ENCODE measurements at regions not wholly inside any gene's neighbourhood (a gene's known extent, or its start where the extent isn't known, plus 50 kb on each side); places are given as distances from the start of the nearest gene placed in this dataset.
"Not testable (repeated sequence)": the region's sequence is repeated elsewhere in the genome, so short reads cannot be mapped to it uniquely, and the experiment has no call there.

GRCh38 chr20:48503166-48503815, 324.5 kb downstream of the PREX1 start:
- ChIA-PET POLR2A (interaction anchor here (0.7 kb wide), 1 partner anchor 831 kb away, joined by 3 read pairs; no protein-coding TSS in a partner anchor), CTCF (interaction anchor here (2.8 kb wide), 1 partner anchor 117 kb away, joined by 9 read pairs; no protein-coding TSS in a partner anchor)
- DNase-seq (ENCODE audit: extremely low spot score) = no peak
- TF ChIP-seq FOXK2 (IDR thresholded peaks at IDR 0.05) = no peak
- no peak for TF ChIP-seq FOXM1 (IDR thresholded peaks at IDR 0.05; ENCODE audit: borderline replicate concordance)

DNA sequence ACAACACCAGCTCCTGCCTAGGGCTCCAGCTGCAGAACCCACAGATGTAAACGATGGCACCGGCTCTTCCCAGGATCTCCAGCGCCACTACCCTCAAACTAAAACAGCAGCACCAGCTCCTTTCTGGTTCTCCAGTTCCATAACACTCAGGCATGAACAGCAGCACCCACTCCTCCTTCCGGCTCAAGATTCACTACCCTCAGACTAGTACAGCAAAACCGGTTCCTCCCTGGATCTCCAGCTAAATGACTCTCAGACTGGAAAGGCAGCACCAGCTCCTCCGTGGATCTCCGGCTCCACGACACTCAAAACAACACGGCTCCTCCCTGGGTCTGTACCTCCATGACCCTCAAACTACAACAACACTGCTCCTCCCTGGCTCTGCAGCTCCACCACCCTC, 325.0 kb downstream of the PREX1 start:
- CTCF ChIA-PET = interaction anchor here (2.8 kb wide), 1 partner anchor 118 kb away, joined by 9 read pairs; no protein-coding TSS in a partner anchor
- no peak for TF ChIP-seq ZNF384 (IDR thresholded peaks at IDR 0.05)
- TF ChIP-seq, protein P1, sequence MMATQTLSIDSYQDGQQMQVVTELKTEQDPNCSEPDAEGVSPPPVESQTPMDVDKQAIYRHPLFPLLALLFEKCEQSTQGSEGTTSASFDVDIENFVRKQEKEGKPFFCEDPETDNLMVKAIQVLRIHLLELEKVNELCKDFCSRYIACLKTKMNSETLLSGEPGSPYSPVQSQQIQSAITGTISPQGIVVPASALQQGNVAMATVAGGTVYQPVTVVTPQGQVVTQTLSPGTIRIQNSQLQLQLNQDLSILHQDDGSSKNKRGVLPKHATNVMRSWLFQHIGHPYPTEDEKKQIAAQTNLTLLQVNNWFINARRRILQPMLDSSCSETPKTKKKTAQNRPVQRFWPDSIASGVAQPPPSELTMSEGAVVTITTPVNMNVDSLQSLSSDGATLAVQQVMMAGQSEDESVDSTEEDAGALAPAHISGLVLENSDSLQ (IDR thresholded peaks at IDR 0.05) = no peak
- no peak for TF ChIP-seq NFRKB (IDR thresholded peaks at IDR 0.05)
- TF ChIP-seq ELF4 (IDR thresholded peaks at IDR 0.05) = no peak
- no peak for TF ChIP-seq SUZ12 (IDR thresholded peaks at IDR 0.05)
- no peak for TF ChIP-seq SP1 (IDR thresholded peaks at IDR 0.05)
- TF ChIP-seq CTBP1 (IDR thresholded peaks at IDR 0.05; ENCODE audit: borderline replicate concordance) = no peak
- TF ChIP-seq BHLHE40 (IDR thresholded peaks at IDR 0.05; ENCODE audit: borderline replicate concordance) = no peak
- no peak for TF ChIP-seq LEF1 (IDR thresholded peaks at IDR 0.05; ENCODE audit: borderline replicate concordance)
- no peak for TF ChIP-seq L3MBTL2 (conservative IDR thresholded peaks at IDR 0.05)
- no peak for TF ChIP-seq TARDBP (IDR thresholded peaks at IDR 0.05)
- no peak for TF ChIP-seq FOXA1 (IDR thresholded peaks at IDR 0.05)
- TF ChIP-seq ARNT (IDR thresholded peaks at IDR 0.05) = no peak
- TF ChIP-seq FOXK2 (IDR thresholded peaks at IDR 0.05) = no peak
- no peak for TF ChIP-seq FOXM1 (IDR thresholded peaks at IDR 0.05; ENCODE audit: borderline replicate concordance)
- TF ChIP-seq HDGF (IDR thresholded peaks at IDR 0.05; ENCODE audit: borderline replicate concordance) = no peak
- POLR2A ChIA-PET = interaction anchor here (0.7 kb wide), 1 partner anchor 831 kb away, joined by 3 read pairs; no protein-coding TSS in a partner anchor

GRCh38 chr20:48502016-48502415, 325.8 kb downstream of the PREX1 start:
- CTCF ChIA-PET = interaction anchor here (2.8 kb wide), 1 partner anchor 119 kb away, joined by 9 read pairs; no protein-coding TSS in a partner anchor

More for the DNA sequence above, 325.0 kb downstream of the PREX1 start:
- DNase-seq (ENCODE audit: extremely low spot score) = no peak

DNA sequence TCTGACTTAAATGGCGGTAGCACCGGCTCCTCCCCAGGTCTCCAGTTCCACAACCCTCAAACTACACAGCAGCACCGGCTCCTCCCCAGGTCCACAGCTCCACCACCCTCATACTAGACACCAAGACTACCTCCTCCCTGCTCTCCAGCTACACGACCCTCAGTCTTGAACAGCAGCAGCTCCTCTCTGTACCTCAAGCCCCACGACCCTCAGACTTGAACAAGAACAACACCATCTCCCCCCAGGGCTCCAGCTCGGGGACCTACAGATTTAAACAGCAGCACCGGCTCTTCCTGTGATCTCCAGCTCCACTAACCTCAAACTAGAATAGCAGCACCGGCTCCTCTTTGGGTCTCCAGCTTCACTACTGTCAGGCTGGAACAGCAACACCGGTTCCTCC, 326.9 kb downstream of the PREX1 start:
- POLR2A ChIA-PET; DNase-seq (ENCODE audit: extremely low spot score): not testable (repeated sequence)
- CTCF ChIA-PET = interaction anchor here (2.8 kb wide), 1 partner anchor 120 kb away, joined by 9 read pairs; no protein-coding TSS in a partner anchor

More at GRCh38 chr20:48502016-48502415, 325.8 kb downstream of the PREX1 start:
- TF ChIP-seq SP1 (IDR thresholded peaks at IDR 0.05) (no peak), CTBP1 (IDR thresholded peaks at IDR 0.05; ENCODE audit: borderline replicate concordance) (no peak), FOXM1 (IDR thresholded peaks at IDR 0.05; ENCODE audit: borderline replicate concordance) (no peak), BHLHE40 (IDR thresholded peaks at IDR 0.05; ENCODE audit: borderline replicate concordance) (no peak), ARNT (IDR thresholded peaks at IDR 0.05) (no peak), ZNF384 (IDR thresholded peaks at IDR 0.05) (no peak), L3MBTL2 (conservative IDR thresholded peaks at IDR 0.05) (no peak), LEF1 (IDR thresholded peaks at IDR 0.05; ENCODE audit: borderline replicate concordance) (no peak), TARDBP (IDR thresholded peaks at IDR 0.05) (no peak), NFRKB (IDR thresholded peaks at IDR 0.05) (no peak), ELF4 (IDR thresholded peaks at IDR 0.05) (no peak), FOXK2 (IDR thresholded peaks at IDR 0.05) (no peak), HDGF (IDR thresholded peaks at IDR 0.05; ENCODE audit: borderline replicate concordance) (no peak), FOXA1 (IDR thresholded peaks at IDR 0.05) (no peak)
- TF ChIP-seq, protein P1 (IDR thresholded peaks at IDR 0.05) = no peak
- DNase-seq (ENCODE audit: extremely low spot score) = no peak
- POLR2A ChIA-PET = no interaction called here

GRCh38 chr20:48498939-48499338, 328.9 kb downstream of the PREX1 start:
- POLR2A ChIA-PET; DNase-seq (ENCODE audit: extremely low spot score): not testable (repeated sequence)

DNA sequence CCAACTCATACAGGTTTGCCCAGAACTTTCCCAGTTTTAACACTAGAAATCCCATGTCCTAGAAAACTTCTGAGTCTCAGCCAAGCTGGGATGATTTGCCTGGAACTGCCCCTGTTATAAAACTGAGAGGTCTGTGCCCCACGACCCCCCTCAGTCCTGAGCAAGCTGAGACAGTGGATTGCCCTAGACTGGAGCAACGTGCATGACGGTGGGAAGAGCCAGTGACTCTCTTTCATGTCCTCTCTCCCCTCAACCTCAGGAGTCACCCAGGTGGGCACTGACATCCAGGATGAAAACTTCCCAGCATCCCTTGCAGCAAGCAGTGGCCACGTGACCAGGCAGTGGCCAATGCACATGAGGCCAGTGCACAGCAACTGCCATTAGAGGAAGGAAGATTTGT, 329.7 kb downstream of the PREX1 start:
- CTCF ChIA-PET; POLR2A ChIA-PET; DNase-seq (ENCODE audit: extremely low spot score): not testable (repeated sequence)

More at GRCh38 chr20:48498939-48499338, 328.9 kb downstream of the PREX1 start:
- CTCF ChIA-PET = not testable (repeated sequence)

GRCh38 chr20:48493966-48494365, 333.8 kb downstream of the PREX1 start:
- CTCF ChIA-PET = no interaction called here
- POLR2A ChIA-PET = no interaction called here
- DNase-seq (ENCODE audit: extremely low spot score) = no peak
- TF ChIP-seq LEF1 (IDR thresholded peaks at IDR 0.05; ENCODE audit: borderline replicate concordance) (no peak), NFRKB (IDR thresholded peaks at IDR 0.05) (no peak), ARNT (IDR thresholded peaks at IDR 0.05) (no peak), ZNF384 (IDR thresholded peaks at IDR 0.05) (no peak), CTBP1 (IDR thresholded peaks at IDR 0.05; ENCODE audit: borderline replicate concordance) (no peak), SUZ12 (IDR thresholded peaks at IDR 0.05) (no peak), FOXA1 (IDR thresholded peaks at IDR 0.05) (no peak), TARDBP (IDR thresholded peaks at IDR 0.05) (no peak), ELF4 (IDR thresholded peaks at IDR 0.05) (no peak), FOXM1 (IDR thresholded peaks at IDR 0.05; ENCODE audit: borderline replicate concordance) (no peak), BHLHE40 (IDR thresholded peaks at IDR 0.05; ENCODE audit: borderline replicate concordance) (no peak), SP1 (IDR thresholded peaks at IDR 0.05) (no peak), HDGF (IDR thresholded peaks at IDR 0.05; ENCODE audit: borderline replicate concordance) (no peak), L3MBTL2 (conservative IDR thresholded peaks at IDR 0.05) (no peak), FOXK2 (IDR thresholded peaks at IDR 0.05) (no peak)
- TF ChIP-seq, protein P1 (IDR thresholded peaks at IDR 0.05) = no peak

- POLR2A ChIA-PET; CTCF ChIA-PET; DNase-seq (ENCODE audit: extremely low spot score): not testable (repeated sequence)
Observed at GRCh38 chr20:48493331-48493730, 334.5 kb downstream of the PREX1 start.

All from HEK293T (cell line).